Nephron progenitor cell (in vitro differentiated cells): ENCODE measurements at regions not wholly inside any gene's neighbourhood (a gene's known extent, or its start where the extent isn't known, plus 50 kb on each side); places are given as distances from the start of the nearest gene placed in this dataset.

Source experiments
- DNase-seq: peaks from one replicate; pipeline ENCODE4 v3.0.0; 2021
- H3K27ac Mint-ChIP-seq: 2 replicates; pipeline ENCODE4 v1.8.0; 2021; ENCODE audit warnings: mild to moderate bottlenecking, moderate library complexity, mixed read lengths
- H3K27me3 Mint-ChIP-seq: 2 replicates; pipeline ENCODE4 v1.8.0; 2021; ENCODE audit warnings: mild to moderate bottlenecking, low read depth, mixed read lengths; ENCODE audit not compliant: poor library complexity
- H3K36me3 Mint-ChIP-seq: 2 replicates; pipeline ENCODE4 v1.8.0; 2021; ENCODE audit warnings: low read depth, mixed read lengths
- H3K4me1 Mint-ChIP-seq: 2 replicates; pipeline ENCODE4 v1.8.0; 2021; ENCODE audit warnings: mixed read lengths
- H3K4me3 Mint-ChIP-seq: 2 replicates; pipeline ENCODE4 v1.8.0; 2021; ENCODE audit warnings: mild to moderate bottlenecking, moderate library complexity, mixed read lengths
- H3K9me3 Mint-ChIP-seq: 2 replicates; pipeline ENCODE4 v1.8.0; 2021; ENCODE audit warnings: mild to moderate bottlenecking, moderate library complexity, mixed read lengths
- TF ChIP-seq, protein P1 (sequence below): fragments of 200-600 bp; sonication (generic); IDR thresholded peaks from 2 replicates; pipeline ENCODE4 v1.5.0; 2021; ENCODE audit warnings: antibody characterized with exemption

- Mint-ChIP-seq H3K4me3 (no peak overlapping the region), H3K4me1 (peaks cover 10% of the 10 kb centered on the region), H3K9me3 (no peaks in the 10 kb centered on the region), H3K27me3 (peaks cover 4% of the 10 kb centered on the region), H3K36me3 (no peaks in the 10 kb centered on the region), H3K27ac (no peak overlapping the region)
- TF ChIP-seq, protein P1, sequence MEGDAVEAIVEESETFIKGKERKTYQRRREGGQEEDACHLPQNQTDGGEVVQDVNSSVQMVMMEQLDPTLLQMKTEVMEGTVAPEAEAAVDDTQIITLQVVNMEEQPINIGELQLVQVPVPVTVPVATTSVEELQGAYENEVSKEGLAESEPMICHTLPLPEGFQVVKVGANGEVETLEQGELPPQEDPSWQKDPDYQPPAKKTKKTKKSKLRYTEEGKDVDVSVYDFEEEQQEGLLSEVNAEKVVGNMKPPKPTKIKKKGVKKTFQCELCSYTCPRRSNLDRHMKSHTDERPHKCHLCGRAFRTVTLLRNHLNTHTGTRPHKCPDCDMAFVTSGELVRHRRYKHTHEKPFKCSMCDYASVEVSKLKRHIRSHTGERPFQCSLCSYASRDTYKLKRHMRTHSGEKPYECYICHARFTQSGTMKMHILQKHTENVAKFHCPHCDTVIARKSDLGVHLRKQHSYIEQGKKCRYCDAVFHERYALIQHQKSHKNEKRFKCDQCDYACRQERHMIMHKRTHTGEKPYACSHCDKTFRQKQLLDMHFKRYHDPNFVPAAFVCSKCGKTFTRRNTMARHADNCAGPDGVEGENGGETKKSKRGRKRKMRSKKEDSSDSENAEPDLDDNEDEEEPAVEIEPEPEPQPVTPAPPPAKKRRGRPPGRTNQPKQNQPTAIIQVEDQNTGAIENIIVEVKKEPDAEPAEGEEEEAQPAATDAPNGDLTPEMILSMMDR: no peak
- no peak for DNase-seq
Observed at GRCh38 chr2:59777120-59777519, 776.3 kb downstream of the BCL11A start.

DNA sequence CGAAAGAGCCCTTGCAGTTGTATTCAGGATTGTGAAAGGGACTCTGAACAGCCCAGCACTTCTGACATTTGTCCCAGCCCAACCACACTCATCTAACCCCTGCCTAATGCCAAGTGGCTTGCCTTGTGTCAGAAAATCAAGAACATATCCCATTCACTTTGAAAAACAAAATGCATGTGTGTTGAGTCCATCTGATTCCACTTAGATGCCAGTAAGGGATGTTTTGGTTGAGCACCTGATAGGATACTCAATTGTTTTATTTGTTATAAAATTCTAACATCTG is 776.8 kb downstream of the BCL11A start:
- no peak overlapping the region for H3K27ac Mint-ChIP-seq

GRCh38 chr2:59774821-59775433 is 778.5 kb downstream of the BCL11A start:
- no peak overlapping the region for H3K4me3 Mint-ChIP-seq
- TF ChIP-seq, protein P1: peak; percentile 21
- no peak for DNase-seq
- no peaks in the 10 kb centered on the region for H3K9me3 Mint-ChIP-seq
- H3K4me1 Mint-ChIP-seq: peaks cover 10% of the 10 kb centered on the region
- no peak overlapping the region for H3K27ac Mint-ChIP-seq
- H3K36me3 Mint-ChIP-seq: no peaks in the 10 kb centered on the region
- peaks cover 5% of the 10 kb centered on the region for H3K27me3 Mint-ChIP-seq

More for the DNA sequence above, 776.8 kb downstream of the BCL11A start:
- Mint-ChIP-seq H3K4me3 (no peak overlapping the region), H3K9me3 (no peaks in the 10 kb centered on the region), H3K36me3 (no peaks in the 10 kb centered on the region), H3K4me1 (peaks cover 10% of the 10 kb centered on the region), H3K27me3 (peaks cover 4% of the 10 kb centered on the region)
- no peak for DNase-seq
- TF ChIP-seq, protein P1: no peak

DNA sequence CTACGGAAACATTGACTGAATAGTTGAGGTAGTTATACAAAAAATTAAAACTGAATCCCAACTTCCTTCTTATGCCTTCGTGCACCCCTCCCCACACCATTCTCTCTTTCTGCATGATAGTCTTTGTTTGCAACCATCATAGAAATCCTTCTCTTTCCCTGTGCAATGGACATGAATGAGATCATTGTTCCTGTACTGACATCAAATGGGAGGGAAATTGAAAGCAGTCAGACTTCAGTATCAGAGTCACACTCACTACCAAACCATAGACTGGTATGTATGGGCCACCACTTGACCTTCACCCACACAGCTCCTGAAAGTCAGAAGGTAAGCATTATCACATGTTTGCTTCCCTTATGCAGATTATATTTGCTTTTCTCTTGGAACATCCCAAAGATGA is 782.8 kb downstream of the BCL11A start:
- Mint-ChIP-seq H3K4me1 (no peaks in the 10 kb centered on the region), H3K27me3 (peaks cover 4% of the 10 kb centered on the region), H3K27ac (no peak overlapping the region), H3K9me3 (no peaks in the 10 kb centered on the region), H3K4me3 (no peak overlapping the region), H3K36me3 (no peaks in the 10 kb centered on the region)
- DNase-seq: no peak
- TF ChIP-seq, protein P1: no peak

DNA sequence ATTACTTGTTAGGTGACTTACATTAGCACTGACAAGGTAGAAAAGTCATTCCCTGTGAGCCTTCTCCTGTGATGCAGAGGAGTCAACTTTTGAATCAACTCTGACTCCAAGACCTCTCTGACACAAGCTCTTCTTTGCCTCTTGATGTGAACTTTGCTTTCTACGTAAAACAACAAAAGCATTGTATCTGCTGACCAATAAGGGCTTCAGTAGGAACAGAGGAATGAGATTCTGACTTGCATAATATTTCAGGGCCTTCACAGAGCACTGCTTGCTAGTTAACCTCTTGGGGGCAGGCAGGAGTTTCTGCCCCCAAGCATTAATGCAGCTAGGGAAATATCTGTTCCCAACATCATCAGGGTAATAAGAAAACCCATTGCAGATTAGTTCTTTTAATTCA is 791.5 kb downstream of the BCL11A start:
- peaks cover 5% of the 10 kb centered on the region for H3K4me1 Mint-ChIP-seq
- no peak overlapping the region for H3K4me3 Mint-ChIP-seq
- TF ChIP-seq, protein P1: no peak
- H3K27ac Mint-ChIP-seq: no peak overlapping the region
- H3K36me3 Mint-ChIP-seq: no peaks in the 10 kb centered on the region
- DNase-seq: no peak
- H3K9me3 Mint-ChIP-seq: no peaks in the 10 kb centered on the region
- peaks cover 3% of the 10 kb centered on the region for H3K27me3 Mint-ChIP-seq

GRCh38 chr2:59756150-59756549 is 797.3 kb downstream of the BCL11A start:
- TF ChIP-seq, protein P1: no peak
- Mint-ChIP-seq H3K4me1 (peaks cover 25% of the 10 kb centered on the region), H3K9me3 (no peaks in the 10 kb centered on the region), H3K27me3 (peaks cover 6% of the 10 kb centered on the region), H3K4me3 (no peak overlapping the region), H3K36me3 (no peaks in the 10 kb centered on the region), H3K27ac (no peak overlapping the region)
- no peak for DNase-seq
